ENCODE measurements at regions not wholly inside any gene's neighbourhood (a gene's known extent, or its start where the extent isn't known, plus 50 kb on each side); places are given as distances from the start of the nearest gene placed in this dataset.

DNA sequence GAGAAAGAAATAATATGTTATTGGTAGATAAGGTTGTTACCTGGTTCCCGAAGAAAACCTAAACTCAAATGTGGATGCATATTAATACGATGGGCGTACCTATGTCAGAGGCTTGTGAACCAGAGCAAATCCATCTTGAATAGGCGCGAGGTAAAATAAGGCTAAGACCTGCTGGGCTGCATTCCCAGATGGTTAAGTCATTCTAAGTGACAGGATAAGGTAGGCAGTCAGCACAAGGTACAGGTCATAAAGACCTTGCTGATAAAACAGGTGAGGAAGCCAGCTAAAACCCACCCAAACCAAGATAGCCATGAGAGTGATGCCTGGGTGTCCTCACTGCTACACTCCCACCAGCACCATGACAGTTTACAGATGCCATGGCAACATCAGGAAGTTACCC, 1400.1 kb downstream of the CDH8 start:
- TF ChIP-seq EP300 (IDR thresholded peaks at IDR 0.05; ENCODE audit: borderline replicate concordance), result no peak
- TF ChIP-seq REST (IDR thresholded peaks at IDR 0.05; ENCODE audit: low read depth), result no peak
- TF ChIP-seq MAX (IDR thresholded peaks at IDR 0.05), result no peak
- no peak for TF ChIP-seq NFIC (IDR thresholded peaks at IDR 0.05)
- no peak for TF ChIP-seq USF1 (IDR thresholded peaks at IDR 0.05)
- no peak for TF ChIP-seq TAF1 (IDR thresholded peaks at IDR 0.05; ENCODE audit: low read depth)
- TF ChIP-seq CREB1 (IDR thresholded peaks at IDR 0.05; ENCODE audit: low read depth), result no peak

DNA sequence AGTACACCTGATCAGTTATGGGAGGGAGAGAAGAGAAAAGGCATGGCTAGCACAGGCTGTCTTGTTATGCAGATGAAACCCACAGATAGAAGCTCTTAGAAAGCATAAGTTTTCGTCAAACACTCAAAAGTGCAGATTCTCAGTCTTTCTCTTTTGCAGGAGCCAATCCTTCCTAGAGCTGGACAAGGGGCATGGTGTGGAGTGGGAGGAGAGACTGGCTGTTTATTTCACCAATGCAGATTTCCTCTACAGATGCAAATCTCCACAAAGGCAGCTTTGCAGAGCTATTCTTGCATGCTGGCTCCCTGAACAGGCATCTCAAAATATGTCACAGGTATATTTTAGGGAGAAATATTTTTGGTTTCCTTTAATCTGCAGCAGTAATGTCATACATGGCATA, 1400.7 kb downstream of the CDH8 start:
- TF ChIP-seq USF1 (IDR thresholded peaks at IDR 0.05), result no peak
- TF ChIP-seq YY1 (IDR thresholded peaks at IDR 0.05; ENCODE audit: low read depth), result no peak
- TF ChIP-seq EP300 (IDR thresholded peaks at IDR 0.05; ENCODE audit: borderline replicate concordance), result no peak
- TF ChIP-seq NFIC (IDR thresholded peaks at IDR 0.05), result no peak
- no peak for TF ChIP-seq TCF12 (IDR thresholded peaks at IDR 0.05; ENCODE audit: low read depth)
- no peak for TF ChIP-seq TAF1 (IDR thresholded peaks at IDR 0.05; ENCODE audit: low read depth)
- no peak for TF ChIP-seq CEBPB (IDR thresholded peaks at IDR 0.05)
- no peak for TF ChIP-seq EGR1 (IDR thresholded peaks at IDR 0.05)
- no peak for TF ChIP-seq FOXM1 (IDR thresholded peaks at IDR 0.05; ENCODE audit: borderline replicate concordance, low read depth)
- no peak for TF ChIP-seq REST (IDR thresholded peaks at IDR 0.05; ENCODE audit: low read depth)
- no peak for TF ChIP-seq ZBTB7A (IDR thresholded peaks at IDR 0.05; ENCODE audit: low read depth)
- TF ChIP-seq CREB1 (IDR thresholded peaks at IDR 0.05; ENCODE audit: low read depth), result no peak
- TF ChIP-seq RAD21 (IDR thresholded peaks at IDR 0.05; ENCODE audit: low read depth), result no peak
- no peak for TF ChIP-seq TEAD4 (IDR thresholded peaks at IDR 0.05)
- no peak for TF ChIP-seq MAX (IDR thresholded peaks at IDR 0.05)

GRCh38 chr16:60611844-60612243, 1424.4 kb downstream of the CDH8 start:
- no peak for TF ChIP-seq YY1 (IDR thresholded peaks at IDR 0.05; ENCODE audit: low read depth)
- TF ChIP-seq MAX (IDR thresholded peaks at IDR 0.05), result no peak
- TF ChIP-seq ZBTB7A (IDR thresholded peaks at IDR 0.05; ENCODE audit: low read depth), result no peak
- no peak for TF ChIP-seq EGR1 (IDR thresholded peaks at IDR 0.05)
- TF ChIP-seq TAF1 (IDR thresholded peaks at IDR 0.05; ENCODE audit: low read depth), result no peak
- TF ChIP-seq REST (IDR thresholded peaks at IDR 0.05; ENCODE audit: low read depth), result no peak
- TF ChIP-seq CEBPB (IDR thresholded peaks at IDR 0.05), result no peak
- no peak for TF ChIP-seq FOXM1 (IDR thresholded peaks at IDR 0.05; ENCODE audit: borderline replicate concordance, low read depth)
- no peak for TF ChIP-seq USF1 (IDR thresholded peaks at IDR 0.05)
- TF ChIP-seq EP300 (IDR thresholded peaks at IDR 0.05; ENCODE audit: borderline replicate concordance), result no peak
- TF ChIP-seq TEAD4 (IDR thresholded peaks at IDR 0.05), result no peak
- no peak for TF ChIP-seq CREB1 (IDR thresholded peaks at IDR 0.05; ENCODE audit: low read depth)
- TF ChIP-seq TCF12 (IDR thresholded peaks at IDR 0.05; ENCODE audit: low read depth), result no peak
- TF ChIP-seq NFIC (IDR thresholded peaks at IDR 0.05), result no peak
- no peak for TF ChIP-seq RAD21 (IDR thresholded peaks at IDR 0.05; ENCODE audit: low read depth)

DNA sequence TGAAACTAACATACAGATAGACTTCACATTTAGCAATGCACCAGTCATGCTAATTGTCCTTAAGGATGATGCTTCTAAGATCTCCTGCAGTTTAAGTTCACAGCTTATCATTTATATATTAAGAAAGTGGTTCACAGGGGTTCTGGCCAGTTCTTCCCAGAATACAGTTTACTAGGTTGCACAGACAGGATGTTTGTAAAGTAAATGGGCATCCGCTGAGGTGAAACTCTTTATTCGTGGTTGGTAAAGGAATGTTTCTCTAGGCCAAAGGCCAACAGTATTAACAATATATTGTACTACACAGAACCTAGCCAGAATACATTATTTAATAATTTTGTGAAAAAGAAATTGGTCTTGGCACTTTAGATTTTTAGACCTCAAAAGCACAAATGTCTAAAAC, 1427.3 kb downstream of the CDH8 start:
- TF ChIP-seq ZBTB7A (IDR thresholded peaks at IDR 0.05; ENCODE audit: low read depth), result no peak
- no peak for TF ChIP-seq YY1 (IDR thresholded peaks at IDR 0.05; ENCODE audit: low read depth)
- no peak for TF ChIP-seq TEAD4 (IDR thresholded peaks at IDR 0.05)
- TF ChIP-seq EP300 (IDR thresholded peaks at IDR 0.05; ENCODE audit: borderline replicate concordance), result no peak
- no peak for TF ChIP-seq NFIC (IDR thresholded peaks at IDR 0.05)
- TF ChIP-seq MAX (IDR thresholded peaks at IDR 0.05), result no peak
- TF ChIP-seq TCF12 (IDR thresholded peaks at IDR 0.05; ENCODE audit: low read depth), result no peak
- no peak for TF ChIP-seq CEBPB (IDR thresholded peaks at IDR 0.05)
- no peak for TF ChIP-seq USF1 (IDR thresholded peaks at IDR 0.05)
- TF ChIP-seq EGR1 (IDR thresholded peaks at IDR 0.05), result no peak
- TF ChIP-seq FOXM1 (IDR thresholded peaks at IDR 0.05; ENCODE audit: borderline replicate concordance, low read depth), result no peak
